ENCODE measurements at regions not wholly inside any gene's neighbourhood (a gene's known extent, or its start where the extent isn't known, plus 50 kb on each side); places are given as distances from the start of the nearest gene placed in this dataset.

DNA sequence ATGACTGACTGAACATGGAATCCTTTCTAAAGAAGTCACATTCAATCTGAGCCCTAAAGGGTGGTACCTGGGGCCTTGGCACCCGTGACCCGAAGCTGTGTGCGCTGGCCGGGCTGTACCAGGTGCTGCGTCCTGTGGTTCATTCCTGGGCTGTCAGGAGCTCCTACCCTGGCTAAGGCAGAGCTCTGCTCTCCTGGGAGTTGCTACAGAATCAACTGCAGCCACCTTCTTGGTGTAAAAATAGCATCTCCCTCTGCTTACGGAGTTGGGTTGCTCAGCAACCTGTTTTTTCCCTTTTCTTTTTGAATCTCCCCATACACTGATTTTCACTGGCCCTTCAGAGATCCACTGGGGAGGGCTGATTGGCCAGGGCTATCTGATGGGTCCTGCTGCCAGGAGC lies 236.6 kb upstream of the PDE10A start:
- no peaks in the 10 kb centered on the region for H3K4me1 ChIP-seq
- TF ChIP-seq, protein P1, sequence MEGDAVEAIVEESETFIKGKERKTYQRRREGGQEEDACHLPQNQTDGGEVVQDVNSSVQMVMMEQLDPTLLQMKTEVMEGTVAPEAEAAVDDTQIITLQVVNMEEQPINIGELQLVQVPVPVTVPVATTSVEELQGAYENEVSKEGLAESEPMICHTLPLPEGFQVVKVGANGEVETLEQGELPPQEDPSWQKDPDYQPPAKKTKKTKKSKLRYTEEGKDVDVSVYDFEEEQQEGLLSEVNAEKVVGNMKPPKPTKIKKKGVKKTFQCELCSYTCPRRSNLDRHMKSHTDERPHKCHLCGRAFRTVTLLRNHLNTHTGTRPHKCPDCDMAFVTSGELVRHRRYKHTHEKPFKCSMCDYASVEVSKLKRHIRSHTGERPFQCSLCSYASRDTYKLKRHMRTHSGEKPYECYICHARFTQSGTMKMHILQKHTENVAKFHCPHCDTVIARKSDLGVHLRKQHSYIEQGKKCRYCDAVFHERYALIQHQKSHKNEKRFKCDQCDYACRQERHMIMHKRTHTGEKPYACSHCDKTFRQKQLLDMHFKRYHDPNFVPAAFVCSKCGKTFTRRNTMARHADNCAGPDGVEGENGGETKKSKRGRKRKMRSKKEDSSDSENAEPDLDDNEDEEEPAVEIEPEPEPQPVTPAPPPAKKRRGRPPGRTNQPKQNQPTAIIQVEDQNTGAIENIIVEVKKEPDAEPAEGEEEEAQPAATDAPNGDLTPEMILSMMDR (IDR thresholded peaks at IDR 0.05), result no peak
- no peak for DNase-seq (ENCODE audit: low spot score)

GRCh38 chr6:165895421-165896165 lies 232.6 kb upstream of the PDE10A start:
- no peak overlapping the region for H3K27ac ChIP-seq
- no peaks in the 10 kb centered on the region for H3K36me3 ChIP-seq
- no peaks in the 10 kb centered on the region for H3K27me3 ChIP-seq
- DNase-seq (ENCODE audit: low spot score), result no peak
- no peaks in the 10 kb centered on the region for H3K9me3 ChIP-seq
- H3K4me3 ChIP-seq, result no peak overlapping the region
- TF ChIP-seq, protein P1 (IDR thresholded peaks at IDR 0.05), result no peak
- no peaks in the 10 kb centered on the region for H3K4me1 ChIP-seq

More for the DNA sequence above, 236.6 kb upstream of the PDE10A start:
- H3K27ac ChIP-seq, result no peak overlapping the region
- no peaks in the 10 kb centered on the region for H3K36me3 ChIP-seq
- H3K27me3 ChIP-seq, result no peaks in the 10 kb centered on the region
- H3K4me3 ChIP-seq, result no peak overlapping the region
- H3K9me3 ChIP-seq, result no peaks in the 10 kb centered on the region

GRCh38 chr6:165894171-165894825 lies 231.3 kb upstream of the PDE10A start:
- TF ChIP-seq, protein P1 (IDR thresholded peaks at IDR 0.05), result no peak
- no peaks in the 10 kb centered on the region for H3K27me3 ChIP-seq
- H3K4me3 ChIP-seq, result no peak overlapping the region
- no peaks in the 10 kb centered on the region for H3K4me1 ChIP-seq
- no peak overlapping the region for H3K27ac ChIP-seq
- no peaks in the 10 kb centered on the region for H3K36me3 ChIP-seq
- H3K9me3 ChIP-seq, result no peaks in the 10 kb centered on the region
- DNase-seq (ENCODE audit: low spot score), result no peak

- DNase-seq (ENCODE audit: low spot score), result no peak
- Histone ChIP-seq H3K9me3 (no peaks in the 10 kb centered on the region), H3K4me1 (no peaks in the 10 kb centered on the region), H3K36me3 (no peaks in the 10 kb centered on the region), H3K4me3 (no peak overlapping the region), H3K27ac (no peak overlapping the region), H3K27me3 (no peaks in the 10 kb centered on the region)
- TF ChIP-seq, protein P1 (IDR thresholded peaks at IDR 0.05), result no peak
These were observed 230.4 kb upstream of the PDE10A start for GRCh38 chr6:165893431-165893830.

GRCh38 chr6:165891320-165891719 lies 228.3 kb upstream of the PDE10A start:
- Histone ChIP-seq H3K36me3 (no peaks in the 10 kb centered on the region), H3K27ac (no peak overlapping the region), H3K27me3 (no peaks in the 10 kb centered on the region), H3K4me1 (no peaks in the 10 kb centered on the region), H3K4me3 (no peak overlapping the region), H3K9me3 (no peaks in the 10 kb centered on the region)
- no peak for DNase-seq (ENCODE audit: low spot score)
- TF ChIP-seq, protein P1 (IDR thresholded peaks at IDR 0.05), result no peak
